Activated CD4-positive, CD25-positive, alpha-beta regulatory T cell treated with anti-CD3 and anti-CD28 coated beads, Interleukin-2, amount 50 U/mL, for 16 hours (primary cell): ENCODE measurements at regions not wholly inside any gene's neighbourhood (a gene's known extent, or its start where the extent isn't known, plus 50 kb on each side); places are given as distances from the start of the nearest gene placed in this dataset.

Source experiments
- DNase-seq: peaks from one replicate; pipeline ENCODE4 v3.0.0-alpha.2; 2020; ENCODE audit warnings: low read depth, low spot score

GRCh38 chr1:239730378-239730777 is 344.0 kb downstream of the CHRM3 start:
- DNase-seq, result no peak

GRCh38 chr1:239731082-239731748 is 344.8 kb downstream of the CHRM3 start:
- no peak for DNase-seq

- DNase-seq, result no peak
These were observed 346.4 kb downstream of the CHRM3 start for GRCh38 chr1:239732770-239733169.

- no peak for DNase-seq
These were observed 347.6 kb downstream of the CHRM3 start for GRCh38 chr1:239733995-239734394.

GRCh38 chr1:239735111-239735510 is 348.7 kb downstream of the CHRM3 start:
- DNase-seq, result no peak

GRCh38 chr1:239736479-239736878 is 350.1 kb downstream of the CHRM3 start:
- no peak for DNase-seq

GRCh38 chr1:239739375-239739774 is 352.3 kb upstream of the FMN2 start:
- no peak for DNase-seq

GRCh38 chr1:239739919-239740318 is 351.8 kb upstream of the FMN2 start:
- DNase-seq, result no peak

- no peak for DNase-seq
These were observed 349.1 kb upstream of the FMN2 start for GRCh38 chr1:239742416-239743109.

- no peak for DNase-seq
These were observed 346.8 kb upstream of the FMN2 start for GRCh38 chr1:239744851-239745250.

GRCh38 chr1:239755107-239755912 is 336.4 kb upstream of the FMN2 start:
- DNase-seq, result no peak

GRCh38 chr1:239757716-239758115 is 334.0 kb upstream of the FMN2 start:
- no peak for DNase-seq

- DNase-seq, result no peak
These were observed 332.9 kb upstream of the FMN2 start for GRCh38 chr1:239758756-239759155.

GRCh38 chr1:239761509-239761908 is 330.2 kb upstream of the FMN2 start:
- DNase-seq, result no peak

GRCh38 chr1:239763850-239764249 is 327.8 kb upstream of the FMN2 start:
- no peak for DNase-seq

GRCh38 chr1:239764546-239764945 is 327.1 kb upstream of the FMN2 start:
- DNase-seq, result no peak

- no peak for DNase-seq
These were observed 326.5 kb upstream of the FMN2 start for GRCh38 chr1:239765163-239765562.

- no peak for DNase-seq
These were observed 320.1 kb upstream of the FMN2 start for GRCh38 chr1:239771550-239771949.

GRCh38 chr1:239772446-239772845 is 319.2 kb upstream of the FMN2 start:
- DNase-seq, result no peak

GRCh38 chr1:239775466-239775865 is 316.2 kb upstream of the FMN2 start:
- no peak for DNase-seq

- DNase-seq, result no peak
These were observed 313.4 kb upstream of the FMN2 start for GRCh38 chr1:239778208-239778813.

GRCh38 chr1:239779962-239780361 is 311.7 kb upstream of the FMN2 start:
- DNase-seq, result no peak
